Fibroblast of lung (primary cell): ENCODE measurements at regions not wholly inside any gene's neighbourhood (a gene's known extent, or its start where the extent isn't known, plus 50 kb on each side); places are given as distances from the start of the nearest gene placed in this dataset.
A peak's percentile ranks its signal among the peaks of the same experiment; 100 is the strongest.

ENCODE experiments used
- DNase-seq, 2 donors: peaks; one replicate each; pipeline versions ENCODE4 v3.0.0 to v3.0.0-alpha.2; 2010; ENCODE audit warnings: low read depth in 2 of 2
- H2AFZ ChIP-seq: 2 replicates; pipeline ENCODE4 v1.5.1; 2012; ENCODE audit warnings: low read length, control low read depth, inconsistent platforms
- H3K27ac ChIP-seq: 2 replicates; pipeline ENCODE4 v1.5.1; 2011; ENCODE audit warnings: low read length, control low read depth; ENCODE audit not compliant: insufficient read depth
- H3K27me3 ChIP-seq: 2 replicates; pipeline ENCODE4 v1.5.1; 2011; ENCODE audit warnings: mild to moderate bottlenecking, low read length; ENCODE audit not compliant: control insufficient read depth, insufficient read depth
- H3K36me3 ChIP-seq: 2 replicates; pipeline ENCODE4 v1.5.1; 2011; ENCODE audit warnings: low read length; ENCODE audit not compliant: control insufficient read depth, insufficient read depth
- H3K4me1 ChIP-seq: 2 replicates; pipeline ENCODE4 v1.5.1; 2011; ENCODE audit warnings: low read length; ENCODE audit not compliant: control insufficient read depth, insufficient read depth; ENCODE audit errors: extremely low read depth
- H3K4me2 ChIP-seq: 2 replicates; pipeline ENCODE4 v1.5.1; 2011; ENCODE audit warnings: low read length, control low read depth; ENCODE audit not compliant: insufficient read depth; ENCODE audit errors: extremely low read depth
- H3K4me3 ChIP-seq, 4 experiments: fragments of 200-600 bp in 1 of 4; sonication (generic) in 1 of 4; replicated peaks in 1 of 4; 2 replicates each; pipeline ENCODE4 v1.5.1; 2011 to 2016; ENCODE audit warnings: low read length in 4 of 4, low read depth in 3 of 4, mild to moderate bottlenecking in 3 of 4, control low read depth in 2 of 4, inconsistent platforms in 1 of 4, mixed read lengths in 1 of 4; ENCODE audit not compliant: insufficient read depth in 1 of 4; ENCODE audit errors: control extremely low read depth in 1 of 4
- H3K79me2 ChIP-seq: 2 replicates; pipeline ENCODE4 v1.5.1; 2012; ENCODE audit warnings: mild to moderate bottlenecking, low read length, inconsistent platforms; ENCODE audit not compliant: control insufficient read depth, insufficient read depth
- H3K9ac ChIP-seq: 2 replicates; pipeline ENCODE4 v1.5.1; 2011; ENCODE audit warnings: mild to moderate bottlenecking, low read length, control low read depth; ENCODE audit not compliant: insufficient read depth
- H3K9me3 ChIP-seq: 2 replicates; pipeline ENCODE4 v1.5.1; 2012; ENCODE audit warnings: low read depth, low read length; ENCODE audit not compliant: control insufficient read depth, insufficient read depth
- H4K20me1 ChIP-seq: 2 replicates; pipeline ENCODE4 v1.5.1; 2011; ENCODE audit warnings: low read length; ENCODE audit not compliant: control insufficient read depth, insufficient read depth; ENCODE audit errors: extremely low read depth
- CTCF ChIP-seq, 2 donors: IDR thresholded peaks in 1 of 2; conservative IDR thresholded peaks in 1 of 2; 1 replicate in 1 of 2; 2 replicates in 1 of 2; pipeline ENCODE4 v1.5.1; 2011 to 2012; ENCODE audit warnings: low read length in 2 of 2, control low read depth in 1 of 2, inconsistent platforms in 1 of 2, low read depth in 1 of 2, mild to moderate bottlenecking in 1 of 2
- EZH2 ChIP-seq: IDR thresholded peaks from 2 replicates; pipeline ENCODE4 v1.5.1; 2012; ENCODE audit warnings: low read length, control low read depth, mild to moderate bottlenecking; ENCODE audit errors: missing control alignments

GRCh38 chr15:38127306-38127771 is 125.3 kb upstream of the SPRED1 start:
- H3K9me3 ChIP-seq: no peaks in the 10 kb centered on the region
- TF ChIP-seq EZH2: no peak
- TF ChIP-seq CTCF (conservative IDR thresholded peaks at IDR 0.05 in 1 of 2, IDR thresholded peaks at IDR 0.05 in 1 of 2; ENCODE audit: low read depth in 1 of 2, low read length in 2 of 2): no peak
- H3K27ac ChIP-seq: no peak overlapping the region
- no peak overlapping the region for H2AFZ ChIP-seq
- peak in 1 of 2 donors; percentile 55 for DNase-seq
- H3K36me3 ChIP-seq: no peaks in the 10 kb centered on the region
- H3K4me3 ChIP-seq: no peak overlapping the region
- H3K4me1 ChIP-seq: peaks cover 17% of the 10 kb centered on the region
- no peak overlapping the region for H3K9ac ChIP-seq
- no peaks in the 10 kb centered on the region for H3K27me3 ChIP-seq
- H3K79me2 ChIP-seq: no peaks in the 10 kb centered on the region
- H3K4me2 ChIP-seq: no peak overlapping the region
- no peaks in the 10 kb centered on the region for H4K20me1 ChIP-seq

- Histone ChIP-seq H3K79me2 (no peaks in the 10 kb centered on the region), H3K36me3 (no peaks in the 10 kb centered on the region), H2AFZ (no peak overlapping the region), H3K27me3 (no peaks in the 10 kb centered on the region), H3K4me3 (no peak overlapping the region), H4K20me1 (no peaks in the 10 kb centered on the region), H3K4me2 (no peak overlapping the region), H3K4me1 (peaks cover 17% of the 10 kb centered on the region), H3K9ac (no peak overlapping the region), H3K27ac (peak overlapping the region; percentile 93), H3K9me3 (no peaks in the 10 kb centered on the region)
- DNase-seq: peak; percentile 30 to 45
- no peak for TF ChIP-seq EZH2
- no peak for TF ChIP-seq CTCF (conservative IDR thresholded peaks at IDR 0.05 in 1 of 2, IDR thresholded peaks at IDR 0.05 in 1 of 2; ENCODE audit: low read depth in 1 of 2, low read length in 2 of 2)
These were observed 124.3 kb upstream of the SPRED1 start for GRCh38 chr15:38128341-38128781.

GRCh38 chr15:38128921-38129320 is 123.7 kb upstream of the SPRED1 start:
- Histone ChIP-seq H3K27me3 (no peaks in the 10 kb centered on the region), H3K9me3 (no peaks in the 10 kb centered on the region), H3K4me3 (no peak overlapping the region), H3K4me1 (peaks cover 17% of the 10 kb centered on the region), H4K20me1 (no peaks in the 10 kb centered on the region), H3K27ac (peak overlapping the region; percentile 93), H3K9ac (no peak overlapping the region), H2AFZ (no peak overlapping the region), H3K79me2 (no peaks in the 10 kb centered on the region), H3K4me2 (peak overlapping the region; percentile 46), H3K36me3 (no peaks in the 10 kb centered on the region)
- DNase-seq: no peak
- TF ChIP-seq CTCF (conservative IDR thresholded peaks at IDR 0.05 in 1 of 2, IDR thresholded peaks at IDR 0.05 in 1 of 2; ENCODE audit: low read depth in 1 of 2, low read length in 2 of 2): no peak
- no peak for TF ChIP-seq EZH2
